ENCODE measurements at regions not wholly inside any gene's neighbourhood (a gene's known extent, or its start where the extent isn't known, plus 50 kb on each side); places are given as distances from the start of the nearest gene placed in this dataset.

DNA sequence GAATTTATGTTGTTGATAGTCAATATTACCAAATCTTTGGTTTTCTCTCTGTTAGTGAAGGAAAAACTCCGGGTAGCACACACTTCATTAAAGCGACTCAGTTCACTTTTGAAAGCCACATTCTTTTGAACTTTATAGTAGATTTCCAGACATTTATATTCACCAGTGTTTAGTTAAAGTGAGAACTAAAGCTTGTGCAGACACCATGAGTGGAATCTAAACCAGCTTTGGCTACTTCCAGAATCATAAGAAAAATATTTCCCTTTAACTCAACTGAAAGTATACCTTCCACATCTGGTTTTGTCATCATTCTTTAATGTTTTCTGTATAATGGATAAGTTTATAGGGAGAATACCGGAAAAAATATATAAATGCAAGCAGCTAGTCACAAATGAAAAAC, 92.1 kb upstream of the COL21A1 start:
- H3K4me3 ChIP-seq (ENCODE audit: low read depth, low read length) = no peak overlapping the region
- no peak for DNase-seq (ENCODE audit: low read depth)
- TF ChIP-seq, protein P1, sequence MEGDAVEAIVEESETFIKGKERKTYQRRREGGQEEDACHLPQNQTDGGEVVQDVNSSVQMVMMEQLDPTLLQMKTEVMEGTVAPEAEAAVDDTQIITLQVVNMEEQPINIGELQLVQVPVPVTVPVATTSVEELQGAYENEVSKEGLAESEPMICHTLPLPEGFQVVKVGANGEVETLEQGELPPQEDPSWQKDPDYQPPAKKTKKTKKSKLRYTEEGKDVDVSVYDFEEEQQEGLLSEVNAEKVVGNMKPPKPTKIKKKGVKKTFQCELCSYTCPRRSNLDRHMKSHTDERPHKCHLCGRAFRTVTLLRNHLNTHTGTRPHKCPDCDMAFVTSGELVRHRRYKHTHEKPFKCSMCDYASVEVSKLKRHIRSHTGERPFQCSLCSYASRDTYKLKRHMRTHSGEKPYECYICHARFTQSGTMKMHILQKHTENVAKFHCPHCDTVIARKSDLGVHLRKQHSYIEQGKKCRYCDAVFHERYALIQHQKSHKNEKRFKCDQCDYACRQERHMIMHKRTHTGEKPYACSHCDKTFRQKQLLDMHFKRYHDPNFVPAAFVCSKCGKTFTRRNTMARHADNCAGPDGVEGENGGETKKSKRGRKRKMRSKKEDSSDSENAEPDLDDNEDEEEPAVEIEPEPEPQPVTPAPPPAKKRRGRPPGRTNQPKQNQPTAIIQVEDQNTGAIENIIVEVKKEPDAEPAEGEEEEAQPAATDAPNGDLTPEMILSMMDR (IDR thresholded peaks at IDR 0.05; ENCODE audit: control insufficient read depth, extremely low read depth, insufficient read depth) = no peak

DNA sequence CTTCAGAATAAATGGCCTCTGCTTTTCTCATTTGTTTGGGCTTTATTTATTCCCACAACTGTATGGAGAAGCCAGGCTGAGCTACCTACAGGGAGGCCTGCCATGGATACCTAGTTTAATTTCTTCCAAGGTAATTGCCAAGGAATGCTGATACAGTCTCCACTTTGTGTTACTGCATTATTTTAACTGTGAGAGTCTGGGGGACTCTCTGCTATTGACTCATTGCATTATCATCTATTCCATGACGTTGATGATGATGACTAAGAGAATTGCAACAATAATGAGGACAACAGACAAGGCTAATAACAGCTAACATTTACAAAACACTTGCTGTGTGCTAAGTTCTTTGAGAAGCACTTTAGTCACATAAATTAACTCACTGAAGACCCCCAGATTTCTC, 88.3 kb upstream of the COL21A1 start:
- no peak overlapping the region for H3K4me3 ChIP-seq (ENCODE audit: low read depth, low read length)
- TF ChIP-seq, protein P1 (IDR thresholded peaks at IDR 0.05; ENCODE audit: control insufficient read depth, extremely low read depth, insufficient read depth) = no peak
- DNase-seq (ENCODE audit: low read depth) = no peak

DNA sequence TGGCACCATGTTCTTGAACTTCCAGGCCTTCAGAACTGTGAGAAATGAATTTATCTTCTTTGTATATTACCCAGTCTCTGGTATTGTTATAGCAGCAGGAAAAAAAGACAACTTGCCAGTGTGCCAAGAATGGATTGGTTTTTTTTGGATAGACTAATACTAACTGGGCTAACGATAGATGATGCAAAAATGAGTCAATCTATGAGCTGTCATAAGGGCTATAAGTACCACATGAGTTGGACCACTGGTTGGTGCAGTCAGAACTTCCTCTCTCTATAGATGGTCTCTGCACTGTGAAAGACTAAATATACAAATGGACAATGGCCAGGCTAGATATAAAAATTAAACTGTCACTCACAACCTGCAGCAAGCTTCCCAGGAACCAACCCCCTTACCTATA, 87.6 kb upstream of the COL21A1 start:
- no peak overlapping the region for H3K4me3 ChIP-seq (ENCODE audit: low read depth, low read length)
- TF ChIP-seq, protein P1 (IDR thresholded peaks at IDR 0.05; ENCODE audit: control insufficient read depth, extremely low read depth, insufficient read depth) = no peak
- no peak for DNase-seq (ENCODE audit: low read depth)

DNA sequence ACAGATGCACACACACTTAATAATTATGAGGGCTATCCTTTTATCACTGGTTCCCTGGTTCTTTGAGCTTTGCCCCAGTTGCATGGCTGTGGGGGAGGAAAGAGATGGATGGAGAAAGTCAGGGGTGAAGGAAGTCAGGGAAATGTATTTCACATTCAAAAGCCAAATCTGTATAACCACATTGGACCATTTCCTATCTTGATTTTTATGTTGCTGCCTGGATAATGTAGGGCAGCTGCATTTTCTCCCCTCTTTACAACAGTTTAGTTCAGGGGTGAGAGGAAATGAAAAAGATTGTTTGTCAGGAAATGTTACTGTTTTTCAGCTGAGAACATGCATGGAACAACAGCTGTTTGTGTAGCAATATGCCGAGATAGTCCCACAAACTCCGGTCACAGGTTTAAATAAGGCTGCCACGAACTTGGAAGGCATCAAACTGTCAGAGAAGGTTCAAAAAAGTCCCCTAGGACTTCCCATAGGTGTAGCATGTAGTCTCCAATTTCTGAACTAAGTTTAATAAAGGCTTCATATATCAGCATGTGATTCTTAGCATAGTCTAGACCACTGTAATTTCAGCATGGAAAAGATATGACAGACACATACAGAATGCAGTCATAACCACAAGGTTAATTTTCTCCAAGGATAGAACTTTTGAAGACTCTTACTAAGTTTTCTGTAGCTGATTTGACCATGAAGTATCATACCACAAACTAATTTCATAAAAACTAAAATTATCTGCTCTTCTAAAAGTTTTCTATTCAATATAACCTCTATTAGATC, 82.1 kb upstream of the COL21A1 start:
- TF ChIP-seq, protein P1 (IDR thresholded peaks at IDR 0.05; ENCODE audit: control insufficient read depth, extremely low read depth, insufficient read depth) = no peak
- H3K4me3 ChIP-seq (ENCODE audit: low read depth, low read length) = no peak overlapping the region

DNA sequence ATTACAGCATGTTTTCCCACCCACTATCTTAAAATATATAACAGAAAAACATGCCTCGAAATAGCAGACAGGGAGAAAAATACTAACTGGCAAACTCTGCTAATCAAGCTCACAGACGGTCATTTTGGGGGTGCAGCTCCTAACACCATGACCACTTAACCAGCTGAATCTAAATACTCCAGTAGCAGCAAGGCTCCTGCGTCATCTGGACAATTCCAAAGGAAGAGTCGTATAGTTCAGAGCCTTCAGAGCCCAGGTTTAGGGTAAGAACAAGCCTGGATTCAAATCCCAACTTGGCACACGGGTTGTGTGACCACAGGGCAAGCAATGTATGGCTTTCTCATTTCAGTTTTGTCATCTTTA, 81.3 kb upstream of the COL21A1 start:
- no peak overlapping the region for H3K4me3 ChIP-seq (ENCODE audit: low read depth, low read length)
- TF ChIP-seq, protein P1 (IDR thresholded peaks at IDR 0.05; ENCODE audit: control insufficient read depth, extremely low read depth, insufficient read depth) = no peak

More for the DNA sequence above, 82.1 kb upstream of the COL21A1 start:
- DNase-seq (ENCODE audit: low read depth) = no peak

DNA sequence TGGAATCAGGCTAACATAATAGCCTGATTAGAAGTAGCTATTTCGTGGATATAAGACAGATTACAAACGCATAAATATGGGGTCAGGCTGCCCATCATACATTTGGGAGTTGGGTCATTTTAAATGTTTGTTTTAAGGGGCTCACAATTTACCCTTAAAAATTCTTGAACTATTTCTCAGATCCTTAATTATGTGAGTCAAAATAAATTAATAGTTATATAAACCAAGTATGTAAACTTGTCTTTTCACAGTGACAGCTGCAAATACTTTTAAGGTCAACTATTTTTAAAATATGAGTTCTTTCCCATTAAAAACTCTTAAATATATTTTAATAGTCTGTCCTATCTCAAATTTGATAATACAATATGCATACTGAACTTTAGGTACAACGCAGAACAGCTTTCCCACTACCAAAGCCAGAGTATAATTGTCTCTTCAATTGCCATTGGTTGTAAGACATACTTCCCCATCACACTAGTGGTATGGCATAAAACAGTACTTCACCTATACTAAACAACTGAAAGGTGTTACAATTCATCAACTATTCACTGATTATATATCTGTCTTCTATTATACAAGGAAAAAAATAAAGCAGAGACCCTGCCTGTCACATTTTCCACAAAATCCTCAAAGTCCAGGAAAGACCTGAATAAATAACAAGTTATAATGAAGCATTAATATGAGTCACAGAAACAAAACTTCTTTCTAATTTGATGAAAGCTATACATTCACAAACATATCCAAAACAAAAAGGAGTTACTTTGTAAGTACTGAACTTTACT, 80.8 kb upstream of the COL21A1 start:
- no peak overlapping the region for H3K4me3 ChIP-seq (ENCODE audit: low read depth, low read length)
- TF ChIP-seq, protein P1 (IDR thresholded peaks at IDR 0.05; ENCODE audit: control insufficient read depth, extremely low read depth, insufficient read depth) = no peak

More for the DNA sequence above, 81.3 kb upstream of the COL21A1 start:
- no peak for DNase-seq (ENCODE audit: low read depth)

More for the DNA sequence above, 80.8 kb upstream of the COL21A1 start:
- no peak for DNase-seq (ENCODE audit: low read depth)

Measured in LNCaP clone FGC (cell line).